ENCODE measurements at regions not wholly inside any gene's neighbourhood (a gene's known extent, or its start where the extent isn't known, plus 50 kb on each side); places are given as distances from the start of the nearest gene placed in this dataset.

- Histone ChIP-seq H3K9ac (ENCODE audit: extremely low read depth, insufficient read length, low read length) (no peak overlapping the region), H3K27me3 (ENCODE audit: insufficient read depth, low read length) (peaks cover 7% of the 10 kb centered on the region; the same call in 1 of the 2 replicates), H3K79me1 (ENCODE audit: insufficient read depth, low read depth, low read length, poor library complexity, severe bottlenecking) (no peaks in the 10 kb centered on the region), H3T11ph (ENCODE audit: low read length) (no peak overlapping the region), H3K4me2 (ENCODE audit: insufficient read depth, insufficient read length, low read length) (no peak overlapping the region), H3K56ac (ENCODE audit: insufficient read length, low read depth, low read length) (no peak overlapping the region), H4K20me1 (ENCODE audit: control insufficient read depth, insufficient read depth, insufficient read length) (no peaks in the 10 kb centered on the region), H2BK20ac (ENCODE audit: low read depth, low read length, poor library complexity, severe bottlenecking) (no peak overlapping the region), H4K8ac (replicated peaks; ENCODE audit: insufficient read length, low read depth, low read length) (no peak overlapping the region), H2AFZ (ENCODE audit: low read length) (no peak overlapping the region), H3K23me2 (ENCODE audit: insufficient read length, low read depth, low read length, poor library complexity, severe bottlenecking) (no peaks in the 10 kb centered on the region), H3K23ac (ENCODE audit: insufficient read length, low read depth, low read length) (no peak overlapping the region), H3K27ac (ENCODE audit: insufficient read length, low read depth, low read length) (no peak overlapping the region), H4K5ac (ENCODE audit: insufficient read length, low read depth, low read length) (no peak overlapping the region), H2AK5ac (ENCODE audit: insufficient read length, low read length) (no peak overlapping the region), H3K4me1 (ENCODE audit: insufficient read depth, low read length) (peaks cover 4% of the 10 kb centered on the region; the same call in 1 of the 2 replicates), H3K18ac (ENCODE audit: insufficient read length, low read depth, low read length) (no peak overlapping the region), H3K14ac (ENCODE audit: insufficient read depth, low read length) (no peak overlapping the region), H2BK5ac (ENCODE audit: insufficient read length, low read length) (no peak overlapping the region), H3K9me3 (ENCODE audit: control insufficient read depth, low read depth, low read length) (no peaks in the 10 kb centered on the region), H2BK120ac (ENCODE audit: low read depth, low read length, poor library complexity, severe bottlenecking) (no peak overlapping the region), H4K91ac (ENCODE audit: insufficient read length, low read depth, low read length) (no peak overlapping the region), H2BK12ac (ENCODE audit: insufficient read length, low read depth, low read length) (no peak overlapping the region), H2BK15ac (ENCODE audit: low read depth, low read length) (no peak overlapping the region), H3K4ac (ENCODE audit: low read depth, low read length) (no peak overlapping the region), H3K79me2 (ENCODE audit: insufficient read depth, low read length) (no peaks in the 10 kb centered on the region)
- no peaks in the 10 kb centered on the region for H3K36me3 Mint-ChIP-seq (ENCODE audit: insufficient read depth in 1 of 3, low read depth in 3 of 3)
- peaks cover 6 to 9% of the 10 kb centered on the region in 2 experiments for H3K4me1 Mint-ChIP-seq
- no peak for DNase-seq
- no peaks in the 10 kb centered on the region for H3K9me3 Mint-ChIP-seq
- WGBS (ENCODE audit: extremely low coverage, insufficient read length, low lambda C conversion rate), result no CpG with 5 or more reads among the region's 6 CpGs
- H3K27me3 Mint-ChIP-seq (ENCODE audit: low read depth), result peaks cover 83% of the 10 kb centered on the region
- no peak overlapping the region for H3K4me3 Mint-ChIP-seq
- TF ChIP-seq, protein P1, sequence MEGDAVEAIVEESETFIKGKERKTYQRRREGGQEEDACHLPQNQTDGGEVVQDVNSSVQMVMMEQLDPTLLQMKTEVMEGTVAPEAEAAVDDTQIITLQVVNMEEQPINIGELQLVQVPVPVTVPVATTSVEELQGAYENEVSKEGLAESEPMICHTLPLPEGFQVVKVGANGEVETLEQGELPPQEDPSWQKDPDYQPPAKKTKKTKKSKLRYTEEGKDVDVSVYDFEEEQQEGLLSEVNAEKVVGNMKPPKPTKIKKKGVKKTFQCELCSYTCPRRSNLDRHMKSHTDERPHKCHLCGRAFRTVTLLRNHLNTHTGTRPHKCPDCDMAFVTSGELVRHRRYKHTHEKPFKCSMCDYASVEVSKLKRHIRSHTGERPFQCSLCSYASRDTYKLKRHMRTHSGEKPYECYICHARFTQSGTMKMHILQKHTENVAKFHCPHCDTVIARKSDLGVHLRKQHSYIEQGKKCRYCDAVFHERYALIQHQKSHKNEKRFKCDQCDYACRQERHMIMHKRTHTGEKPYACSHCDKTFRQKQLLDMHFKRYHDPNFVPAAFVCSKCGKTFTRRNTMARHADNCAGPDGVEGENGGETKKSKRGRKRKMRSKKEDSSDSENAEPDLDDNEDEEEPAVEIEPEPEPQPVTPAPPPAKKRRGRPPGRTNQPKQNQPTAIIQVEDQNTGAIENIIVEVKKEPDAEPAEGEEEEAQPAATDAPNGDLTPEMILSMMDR (conservative IDR thresholded peaks at IDR 0.05), result no peak
- H3K27ac Mint-ChIP-seq, result no peak overlapping the region
Measured at GRCh38 chr11:70005107-70005818, 72.9 kb upstream of the ANO1 start.
